ENCODE measurements at regions not wholly inside any gene's neighbourhood (a gene's known extent, or its start where the extent isn't known, plus 50 kb on each side); places are given as distances from the start of the nearest gene placed in this dataset.

DNA sequence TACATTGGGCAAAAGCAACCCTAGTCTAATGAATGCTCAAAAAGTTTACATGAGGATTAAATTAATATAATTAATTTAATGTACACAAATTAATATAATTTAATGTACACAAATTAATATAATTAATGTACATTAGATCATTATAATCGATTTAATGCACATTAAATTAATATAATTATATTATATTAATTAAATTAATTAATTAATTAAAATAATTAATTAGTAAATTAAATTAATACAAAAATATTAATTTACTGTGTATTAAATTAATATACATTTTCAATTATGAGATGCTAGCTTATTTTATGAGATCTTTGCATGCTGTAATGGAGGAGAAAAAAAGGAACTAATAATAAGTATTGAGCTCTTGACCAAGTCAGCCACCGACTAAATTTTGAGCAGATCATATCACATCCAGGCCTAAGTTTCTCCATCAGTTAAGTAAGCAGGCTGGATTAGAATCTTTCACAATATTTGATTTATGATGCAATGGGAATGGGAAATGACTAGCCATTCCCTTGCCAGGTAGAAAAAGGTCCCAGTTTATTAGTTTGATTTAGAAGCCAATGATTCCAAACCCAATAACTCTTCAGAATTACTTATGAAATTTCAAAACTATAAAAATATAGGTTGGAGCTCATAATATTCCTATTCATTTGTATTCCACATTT, 533.4 kb upstream of the GRIA1 start:
- TF ChIP-seq POLR2A (IDR thresholded peaks at IDR 0.05; ENCODE audit: low read depth, low read length), result no peak
- no peak for TF ChIP-seq POLR2AphosphoS5 (IDR thresholded peaks at IDR 0.05; ENCODE audit: low read depth, low read length)
- TF ChIP-seq TAF1 (IDR thresholded peaks at IDR 0.05; ENCODE audit: borderline replicate concordance, low read depth, low read length), result no peak
